AG04450 (cell line): ENCODE measurements at regions not wholly inside any gene's neighbourhood (a gene's known extent, or its start where the extent isn't known, plus 50 kb on each side); places are given as distances from the start of the nearest gene placed in this dataset.
"Not testable (repeated sequence)": the region's sequence is repeated elsewhere in the genome, so short reads cannot be mapped to it uniquely, and the experiment has no call there.

Experiments used
- CTCF ChIA-PET: fragments of 300-600, 350-600 bp; formaldehyde crosslinking; extraction: SDS; loops from one replicate; lab custom pipeline; 2022; ENCODE audit warnings: antibody characterized with exemption, inconsistent platforms; lab: Charles Lee
- POLR2A ChIA-PET: fragments of 350-600 bp; formaldehyde crosslinking; extraction: SDS; loops from one replicate; lab custom pipeline; 2021; ENCODE audit warnings: antibody characterized with exemption, inconsistent platforms; lab: Yijun Ruan, JAX
- DNase-seq: peaks from one replicate; pipeline ENCODE4 v3.0.0-alpha.2; 2011; ENCODE audit warnings: low read depth, low spot score
- H3K27ac ChIP-seq: one replicate; pipeline ENCODE4 v1.5.1; 2012; ENCODE audit warnings: low read depth, low read length, control low read depth
- H3K27me3 ChIP-seq: one replicate; pipeline ENCODE4 v1.6.0; 2012; ENCODE audit warnings: low read length; ENCODE audit not compliant: control insufficient read depth, insufficient read depth
- H3K4me3 ChIP-seq: 2 replicates; pipeline ENCODE4 v1.5.1; 2011; ENCODE audit warnings: mild to moderate bottlenecking, low read depth, low read length, control low read depth
- H3K9me3 ChIP-seq: 2 replicates; pipeline ENCODE4 v1.5.1; 2012; ENCODE audit warnings: low read length; ENCODE audit not compliant: control insufficient read depth, insufficient read depth
- CTCF ChIP-seq: IDR thresholded peaks from 2 replicates; pipeline ENCODE4 v1.5.1; 2011; ENCODE audit warnings: low read depth, low read length, control low read depth, inconsistent platforms

GRCh38 chr15:96166223-96167200, 164.0 kb upstream of the NR2F2 start:
- no peak for TF ChIP-seq CTCF
- CTCF ChIA-PET: no interaction called here
- Histone ChIP-seq H3K4me3 (no peak overlapping the region), H3K9me3 (peaks cover 3% of the 10 kb centered on the region; the same call in 1 of the 2 replicates), H3K27ac (no peak overlapping the region), H3K27me3 (no peaks in the 10 kb centered on the region)
- no peak for DNase-seq
- POLR2A ChIA-PET: no interaction called here

- DNase-seq, CTCF ChIA-PET, H3K27ac ChIP-seq, H3K27me3 ChIP-seq, POLR2A ChIA-PET, H3K9me3 ChIP-seq, H3K4me3 ChIP-seq: not testable (repeated sequence)
These were observed 159.9 kb upstream of the NR2F2 start for GRCh38 chr15:96170616-96170978.

DNA sequence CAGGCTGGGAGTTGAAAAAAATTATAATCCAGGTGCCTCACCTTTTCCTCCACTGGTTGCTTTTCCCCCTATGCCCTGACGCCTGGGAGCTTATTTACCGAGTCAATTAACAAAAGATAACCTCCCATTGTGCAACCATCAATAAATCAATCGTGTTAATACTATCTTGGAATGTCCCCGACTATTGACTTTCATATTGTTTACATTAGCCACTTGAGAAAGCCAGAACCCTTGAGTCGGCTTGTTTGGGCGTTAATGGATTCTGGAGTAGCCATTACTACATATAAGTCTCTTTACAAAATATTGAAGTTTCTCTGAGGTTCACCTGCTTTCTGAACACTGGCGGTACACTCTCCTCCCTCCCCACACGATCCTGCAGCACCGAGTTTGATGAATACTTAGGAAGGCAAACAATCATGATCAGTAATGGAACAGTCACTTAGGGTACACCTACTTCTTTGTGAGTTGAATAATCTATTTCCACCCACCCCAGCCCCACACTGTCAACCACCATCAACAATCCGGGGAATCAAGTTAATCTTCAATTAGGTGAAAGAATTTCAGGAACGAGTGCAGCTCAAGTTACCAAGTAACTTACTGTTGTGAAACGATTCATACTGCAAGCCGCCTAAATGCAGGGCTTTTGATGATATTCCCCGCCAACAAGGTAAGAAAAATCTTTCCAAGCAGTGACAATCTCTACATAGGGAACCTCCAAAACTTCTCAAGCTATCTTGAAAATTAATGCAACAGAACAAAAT, 159.3 kb upstream of the NR2F2 start:
- no peak for DNase-seq
- ChIA-PET CTCF (no interaction called here), POLR2A (no interaction called here)
- H3K9me3 ChIP-seq: peaks cover 3% of the 10 kb centered on the region; the same call in 1 of the 2 replicates
- no peak overlapping the region for H3K27ac ChIP-seq
- no peak for TF ChIP-seq CTCF
- no peaks in the 10 kb centered on the region for H3K27me3 ChIP-seq
- no peak overlapping the region for H3K4me3 ChIP-seq

- ChIA-PET CTCF (no interaction called here), POLR2A (no interaction called here)
- no peak overlapping the region for H3K4me3 ChIP-seq
- no peak for DNase-seq
- no peak overlapping the region for H3K27ac ChIP-seq
- peaks cover 3% of the 10 kb centered on the region; the same call in 1 of the 2 replicates for H3K9me3 ChIP-seq
- no peak for TF ChIP-seq CTCF
- no peaks in the 10 kb centered on the region for H3K27me3 ChIP-seq
These were observed 158.6 kb upstream of the NR2F2 start for GRCh38 chr15:96171853-96172296.

- CTCF ChIA-PET: no interaction called here
- POLR2A ChIA-PET: no interaction called here
- no peak overlapping the region for H3K27ac ChIP-seq
- DNase-seq: no peak
- peaks cover 3% of the 10 kb centered on the region; the same call in 1 of the 2 replicates for H3K9me3 ChIP-seq
- no peak for TF ChIP-seq CTCF
- H3K4me3 ChIP-seq: no peak overlapping the region
- no peaks in the 10 kb centered on the region for H3K27me3 ChIP-seq
These were observed 158.1 kb upstream of the NR2F2 start for GRCh38 chr15:96172417-96172816.
